HUES6 (cell line): ENCODE measurements at regions not wholly inside any gene's neighbourhood (a gene's known extent, or its start where the extent isn't known, plus 50 kb on each side); places are given as distances from the start of the nearest gene placed in this dataset.

Experiments used
- H3K27ac ChIP-seq: 2 replicates; pipeline ENCODE4 v1.7.0; 2013; ENCODE audit warnings: low read depth, mild to moderate bottlenecking, low read length, inconsistent platforms
- H3K27me3 ChIP-seq: 2 replicates; pipeline ENCODE4 v1.6.1; 2013; ENCODE audit warnings: low read length; ENCODE audit not compliant: control insufficient read depth, insufficient read depth
- H3K36me3 ChIP-seq: 2 replicates; pipeline ENCODE4 v1.6.1; 2013; ENCODE audit warnings: low read length; ENCODE audit not compliant: control insufficient read depth, insufficient read depth
- H3K4me1 ChIP-seq: 2 replicates; pipeline ENCODE4 v1.6.1; 2013; ENCODE audit warnings: low read length; ENCODE audit not compliant: control insufficient read depth, insufficient read depth
- H3K4me3 ChIP-seq: 2 replicates; pipeline ENCODE4 v1.5.1; 2013; ENCODE audit warnings: low read depth, low read length
- H3K9ac ChIP-seq: one replicate; pipeline ENCODE4 v1.6.1; 2013; ENCODE audit warnings: mild to moderate bottlenecking, low read length
- H3K9me3 ChIP-seq: 2 replicates; pipeline ENCODE4 v1.6.1; 2013; ENCODE audit warnings: low read depth, low read length; ENCODE audit not compliant: control insufficient read depth, insufficient read depth

DNA sequence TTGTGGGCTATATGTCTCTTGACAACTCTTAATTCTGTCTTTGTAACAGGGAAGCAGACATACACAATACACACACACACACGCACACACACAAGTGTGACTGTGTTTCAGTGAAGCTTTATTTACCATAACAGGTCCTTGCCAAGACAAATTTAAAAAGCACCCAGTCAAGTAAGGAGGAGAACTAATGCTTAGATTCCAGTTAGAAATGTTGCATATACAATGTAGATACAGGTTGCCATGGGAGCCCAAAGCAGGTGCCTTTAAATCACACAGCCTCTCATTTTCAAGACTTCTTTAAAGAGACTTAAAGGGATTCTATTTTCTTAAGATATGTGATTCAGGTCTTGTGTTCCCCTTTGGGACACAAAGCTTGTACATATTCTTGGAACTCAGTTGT, 1551.9 kb downstream of the EFNB2 start:
- Histone ChIP-seq H3K9ac (no peak overlapping the region), H3K9me3 (no peaks in the 10 kb centered on the region), H3K27ac (no peak overlapping the region), H3K27me3 (no peaks in the 10 kb centered on the region), H3K36me3 (no peaks in the 10 kb centered on the region), H3K4me3 (no peak overlapping the region), H3K4me1 (no peaks in the 10 kb centered on the region)

DNA sequence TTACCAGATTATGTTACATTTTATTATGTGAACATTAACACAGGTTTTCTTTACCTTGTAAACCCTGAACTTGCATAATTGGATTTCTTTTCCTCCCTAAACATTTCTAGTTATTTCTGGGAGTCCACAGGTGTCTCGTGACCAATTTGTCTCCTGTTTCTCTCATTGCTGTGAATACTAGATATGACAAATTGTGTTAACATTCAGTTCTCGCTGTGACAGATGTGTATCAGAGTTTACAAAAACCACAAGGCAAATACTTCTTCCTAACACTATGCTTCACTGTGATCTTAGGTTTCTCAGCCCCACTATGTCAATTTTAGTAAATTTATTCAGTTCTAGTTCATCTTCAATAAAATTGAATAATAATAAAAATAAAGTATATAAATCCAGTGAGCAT, 1554.9 kb downstream of the EFNB2 start:
- Histone ChIP-seq H3K27ac (no peak overlapping the region), H3K4me1 (no peaks in the 10 kb centered on the region), H3K4me3 (no peak overlapping the region), H3K27me3 (no peaks in the 10 kb centered on the region), H3K9me3 (no peaks in the 10 kb centered on the region), H3K9ac (no peak overlapping the region), H3K36me3 (no peaks in the 10 kb centered on the region)

DNA sequence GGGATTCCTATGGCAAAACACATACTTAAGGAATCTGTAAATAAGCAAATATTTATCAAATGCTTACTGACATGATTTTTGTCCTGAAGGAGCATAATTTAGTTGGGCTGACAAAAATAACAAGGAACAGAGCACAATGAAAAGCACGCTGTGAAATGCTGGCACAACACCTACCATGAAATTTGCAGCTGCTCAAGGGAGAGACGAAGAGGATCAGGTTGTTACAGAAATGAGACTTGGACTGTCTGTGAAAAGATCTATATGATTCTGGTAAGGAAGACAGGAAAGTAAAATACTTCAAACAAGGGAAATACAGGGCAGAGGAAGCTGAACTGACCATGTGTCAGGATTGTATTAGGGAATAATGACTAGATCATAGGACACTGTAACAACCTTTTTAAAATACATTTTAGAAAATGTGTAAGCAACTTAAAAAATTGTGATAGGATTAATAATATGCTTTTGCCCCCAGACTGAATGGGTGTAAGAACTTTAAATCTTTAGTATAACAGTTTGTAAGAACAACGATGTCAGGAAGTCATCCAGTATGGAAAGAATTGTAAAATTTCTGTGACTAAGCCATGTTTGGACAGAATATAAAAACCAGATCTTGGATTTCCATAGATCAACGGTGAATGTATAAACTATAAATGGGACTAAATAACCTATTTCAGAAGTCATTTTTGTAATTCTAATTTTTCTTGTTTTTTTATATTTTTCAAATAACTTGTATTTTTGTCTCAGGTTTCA, 1556.0 kb downstream of the EFNB2 start:
- H3K27me3 ChIP-seq: no peaks in the 10 kb centered on the region
- no peaks in the 10 kb centered on the region for H3K4me1 ChIP-seq
- H3K27ac ChIP-seq: no peak overlapping the region

DNA sequence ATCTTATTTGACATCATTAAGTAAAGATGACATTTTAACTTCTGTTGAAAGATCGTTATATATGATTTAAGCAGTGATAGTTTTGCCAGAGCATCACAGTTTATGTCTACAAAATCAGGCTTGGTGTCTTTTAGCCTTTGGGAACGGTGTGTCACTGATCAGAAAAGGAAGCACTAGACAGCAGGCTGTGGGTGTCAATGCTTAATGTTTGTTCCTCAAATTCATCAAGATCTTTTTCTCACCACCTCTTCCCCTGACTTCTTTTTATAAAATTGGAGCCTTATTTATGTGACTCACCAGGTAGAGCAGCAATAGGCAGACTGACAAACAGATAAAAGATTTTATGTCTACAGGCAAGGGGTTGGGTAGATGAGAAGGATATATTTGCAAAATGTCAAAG, 1558.5 kb downstream of the EFNB2 start:
- H3K27me3 ChIP-seq: no peaks in the 10 kb centered on the region
- no peaks in the 10 kb centered on the region for H3K4me1 ChIP-seq
- no peak overlapping the region for H3K27ac ChIP-seq
- no peaks in the 10 kb centered on the region for H3K36me3 ChIP-seq
- H3K9me3 ChIP-seq: no peaks in the 10 kb centered on the region
- no peak overlapping the region for H3K4me3 ChIP-seq
- H3K9ac ChIP-seq: no peak overlapping the region

More for the DNA sequence above, 1556.0 kb downstream of the EFNB2 start:
- Histone ChIP-seq H3K9ac (no peak overlapping the region), H3K9me3 (no peaks in the 10 kb centered on the region), H3K4me3 (no peak overlapping the region), H3K36me3 (no peaks in the 10 kb centered on the region)

DNA sequence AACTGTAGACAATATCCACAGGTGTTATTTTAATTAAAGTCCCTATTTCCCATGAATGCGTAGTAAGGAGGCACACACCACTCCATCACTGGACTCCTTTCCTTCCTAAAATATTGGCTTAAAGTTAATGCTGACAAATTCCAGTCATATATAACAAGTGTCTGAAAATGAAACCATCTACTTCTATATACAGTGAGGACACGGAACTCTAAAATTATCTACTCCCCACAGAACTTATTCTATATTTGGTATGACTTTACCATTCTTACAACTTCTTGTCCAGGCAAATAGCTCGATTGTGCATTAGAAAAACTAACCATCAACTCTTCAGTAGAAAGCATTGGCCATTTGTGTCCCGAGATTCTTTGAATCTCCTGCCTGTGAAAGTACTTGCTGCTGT, 1560.2 kb downstream of the EFNB2 start:
- no peak overlapping the region for H3K4me3 ChIP-seq

DNA sequence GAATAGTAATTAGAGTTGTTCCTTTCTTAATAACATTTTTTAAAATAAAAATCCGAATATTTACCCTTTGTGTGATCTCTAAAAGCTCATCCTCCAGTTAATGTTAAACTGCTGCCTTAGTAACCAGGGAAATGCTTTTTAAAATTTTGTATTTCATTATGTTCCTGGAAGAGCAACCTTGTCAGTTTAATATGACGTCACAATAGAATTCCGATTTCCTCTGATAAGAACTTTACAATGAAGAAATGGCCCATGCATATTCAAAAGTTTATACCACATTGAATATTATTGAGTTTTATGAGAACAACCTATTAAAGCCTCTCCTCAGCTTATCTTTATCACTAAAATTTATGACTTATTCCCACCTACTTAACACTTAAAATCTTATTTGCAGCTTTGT, 1566.6 kb downstream of the EFNB2 start:
- Histone ChIP-seq H3K9me3 (no peaks in the 10 kb centered on the region), H3K4me1 (no peaks in the 10 kb centered on the region), H3K27me3 (no peaks in the 10 kb centered on the region), H3K4me3 (no peak overlapping the region), H3K36me3 (no peaks in the 10 kb centered on the region), H3K9ac (no peak overlapping the region), H3K27ac (no peak overlapping the region)

More for the DNA sequence above, 1560.2 kb downstream of the EFNB2 start:
- no peak overlapping the region for H3K9ac ChIP-seq
- no peak overlapping the region for H3K27ac ChIP-seq
- H3K36me3 ChIP-seq: no peaks in the 10 kb centered on the region
- H3K9me3 ChIP-seq: no peaks in the 10 kb centered on the region
- no peaks in the 10 kb centered on the region for H3K4me1 ChIP-seq
- no peaks in the 10 kb centered on the region for H3K27me3 ChIP-seq

DNA sequence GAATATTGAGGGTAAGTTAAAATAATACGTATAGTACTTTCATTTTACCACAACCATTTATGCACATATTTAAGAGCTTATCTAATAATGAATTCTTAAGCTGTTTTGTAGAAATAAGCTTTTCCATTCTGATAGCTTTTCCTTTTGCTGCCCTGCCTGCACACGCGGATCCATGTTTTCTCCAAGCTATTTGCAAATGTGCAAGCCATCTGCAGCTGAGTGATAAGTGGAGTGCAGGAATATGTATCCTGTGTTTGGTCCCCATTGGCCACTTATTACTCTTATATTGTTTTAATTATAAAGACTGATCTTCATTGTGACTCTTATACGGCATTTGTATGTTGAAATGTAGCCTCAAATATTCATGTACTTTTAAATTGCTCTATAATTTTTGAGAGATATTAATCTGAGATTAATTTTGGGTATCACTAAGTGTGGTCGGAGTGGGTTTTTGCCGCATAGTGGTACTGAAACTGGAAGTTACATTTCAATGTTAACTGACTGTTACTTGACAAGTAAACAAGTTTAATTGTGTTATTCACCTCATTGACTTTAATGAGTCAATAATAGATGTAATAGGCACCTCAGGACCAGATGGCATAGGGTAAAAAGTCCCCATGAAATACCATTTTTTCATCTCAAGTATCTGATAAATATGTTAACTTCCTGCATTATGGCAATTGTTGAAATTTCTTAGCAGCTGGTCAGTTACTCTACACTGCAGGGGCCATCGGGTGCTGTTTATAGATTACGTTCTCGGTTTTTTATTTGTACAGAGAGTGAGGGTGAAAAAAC, 1567.4 kb downstream of the EFNB2 start:
- Histone ChIP-seq H3K27me3 (no peaks in the 10 kb centered on the region), H3K4me3 (no peak overlapping the region), H3K27ac (no peak overlapping the region), H3K9me3 (no peaks in the 10 kb centered on the region), H3K9ac (no peak overlapping the region), H3K4me1 (no peaks in the 10 kb centered on the region), H3K36me3 (no peaks in the 10 kb centered on the region)

DNA sequence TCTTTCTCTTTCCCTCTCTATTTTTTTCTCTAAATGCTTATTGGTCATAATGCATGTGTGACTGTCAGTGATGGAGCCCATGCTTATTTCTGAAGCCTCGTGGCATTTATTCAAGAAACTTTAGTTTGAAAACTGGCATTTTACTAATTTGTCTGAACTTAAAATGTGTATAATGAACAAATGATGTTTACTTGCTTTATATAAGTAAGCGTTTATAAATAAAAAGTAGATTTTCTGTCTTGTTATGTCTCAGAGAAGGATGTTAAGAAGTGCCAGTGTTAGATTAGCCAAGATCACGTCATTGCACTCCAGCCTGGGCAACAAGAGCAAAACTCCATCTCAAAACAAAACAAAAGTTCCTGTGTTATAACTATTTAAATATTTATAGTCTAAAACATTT, 1568.1 kb downstream of the EFNB2 start:
- Histone ChIP-seq H3K27me3 (no peaks in the 10 kb centered on the region), H3K4me3 (no peak overlapping the region), H3K4me1 (no peaks in the 10 kb centered on the region)

DNA sequence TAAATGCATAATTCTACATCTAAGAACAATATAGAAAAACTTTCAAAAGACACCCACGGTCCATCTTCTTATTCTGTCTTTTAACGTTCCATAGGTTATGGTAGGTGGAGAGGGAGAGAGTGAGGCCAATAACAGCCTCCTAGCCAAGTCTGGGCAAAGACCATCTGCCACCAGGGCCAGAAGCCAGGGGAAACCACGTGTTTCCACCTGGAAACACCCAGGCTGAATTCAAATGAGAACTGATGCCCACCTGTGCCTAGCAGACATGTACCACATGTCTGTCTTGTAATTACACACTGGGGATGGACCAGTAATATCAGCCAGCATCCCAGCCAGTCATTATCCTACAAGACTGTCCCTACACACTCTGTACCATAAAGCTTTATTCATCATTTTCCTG, 1573.1 kb downstream of the EFNB2 start:
- H3K9ac ChIP-seq: no peak overlapping the region
- H3K4me1 ChIP-seq: no peaks in the 10 kb centered on the region
- H3K9me3 ChIP-seq: no peaks in the 10 kb centered on the region
- no peaks in the 10 kb centered on the region for H3K36me3 ChIP-seq
- no peak overlapping the region for H3K27ac ChIP-seq
- H3K4me3 ChIP-seq: no peak overlapping the region
- no peaks in the 10 kb centered on the region for H3K27me3 ChIP-seq

More for the DNA sequence above, 1568.1 kb downstream of the EFNB2 start:
- Histone ChIP-seq H3K36me3 (no peaks in the 10 kb centered on the region), H3K9ac (no peak overlapping the region), H3K27ac (no peak overlapping the region), H3K9me3 (no peaks in the 10 kb centered on the region)

DNA sequence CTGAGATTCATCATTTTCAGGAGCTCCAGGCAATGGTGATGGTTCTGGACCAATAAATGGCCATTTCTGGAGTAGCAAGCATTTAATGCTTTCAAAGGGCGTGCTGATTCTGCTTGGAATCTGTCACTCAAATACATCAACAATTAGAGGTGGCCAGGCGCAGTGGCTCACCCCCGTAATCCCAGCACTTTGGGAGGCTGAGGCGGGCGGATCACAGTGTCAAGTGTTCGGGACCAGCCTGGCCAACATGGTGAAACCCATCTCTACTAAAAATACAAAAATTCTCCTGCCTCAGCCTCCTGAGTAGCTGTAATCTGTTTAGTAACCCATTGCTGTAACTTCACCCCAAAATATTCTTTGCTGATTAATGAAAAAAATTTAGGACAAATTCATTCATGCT, 1574.2 kb downstream of the EFNB2 start:
- Histone ChIP-seq H3K4me3 (no peak overlapping the region), H3K27ac (no peak overlapping the region), H3K9me3 (no peaks in the 10 kb centered on the region), H3K4me1 (no peaks in the 10 kb centered on the region), H3K36me3 (no peaks in the 10 kb centered on the region), H3K27me3 (no peaks in the 10 kb centered on the region), H3K9ac (no peak overlapping the region)

DNA sequence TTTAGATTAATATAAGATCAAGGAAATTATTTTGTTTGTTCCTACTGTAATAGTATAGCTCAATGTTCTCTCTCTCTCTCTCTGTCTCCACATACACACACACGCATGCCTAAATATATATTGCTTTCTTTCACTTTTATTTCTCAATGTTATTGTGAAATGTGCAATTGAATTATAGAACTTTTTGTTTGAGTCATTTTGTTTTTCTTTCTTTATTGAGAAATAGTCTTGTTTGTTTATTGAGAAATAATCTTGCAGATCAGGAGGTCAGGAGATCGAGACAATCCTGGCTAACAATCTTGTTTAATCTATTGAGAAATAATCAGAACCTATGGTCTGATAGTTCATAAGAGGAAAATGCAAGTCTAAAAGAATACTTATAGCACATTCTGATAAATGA, 1581.3 kb downstream of the EFNB2 start:
- no peaks in the 10 kb centered on the region for H3K36me3 ChIP-seq
- no peak overlapping the region for H3K9ac ChIP-seq
- H3K4me1 ChIP-seq: no peaks in the 10 kb centered on the region
- H3K4me3 ChIP-seq: no peak overlapping the region
- H3K9me3 ChIP-seq: no peaks in the 10 kb centered on the region
- H3K27me3 ChIP-seq: no peaks in the 10 kb centered on the region
- no peak overlapping the region for H3K27ac ChIP-seq
